BLaER1 (cell line): ENCODE measurements at regions not wholly inside any gene's neighbourhood (a gene's known extent, or its start where the extent isn't known, plus 50 kb on each side); places are given as distances from the start of the nearest gene placed in this dataset.

Experiments used
- H3K27ac ChIP-seq: shearing (Covaris generic); formaldehyde crosslinking; 2 replicates; pipeline ENCODE4 v1.8.1; 2022
- H3K27me3 ChIP-seq: shearing (Covaris generic); formaldehyde crosslinking; 2 replicates; pipeline ENCODE4 v1.8.1; 2022
- H3K36me3 ChIP-seq: shearing (Covaris generic); formaldehyde crosslinking; 2 replicates; pipeline ENCODE4 v1.8.1; 2022
- H3K4me1 ChIP-seq: shearing (Covaris generic); formaldehyde crosslinking; 2 replicates; pipeline ENCODE4 v1.8.1; 2022
- H3K4me2 ChIP-seq: shearing (Covaris generic); formaldehyde crosslinking; 2 replicates; pipeline ENCODE4 v1.8.1; 2022
- H3K4me3 ChIP-seq: shearing (Covaris generic); formaldehyde crosslinking; 2 replicates; pipeline ENCODE4 v1.8.1; 2022
- H3K9ac ChIP-seq: shearing (Covaris generic); formaldehyde crosslinking; 2 replicates; pipeline ENCODE4 v1.8.1; 2022
- H3K9me3 ChIP-seq: shearing (Covaris generic); formaldehyde crosslinking; 2 replicates; pipeline ENCODE4 v1.8.1; 2022
- H4K20me1 ChIP-seq: shearing (Covaris generic); formaldehyde crosslinking; 2 replicates; pipeline ENCODE4 v1.8.1; 2022
- Cebpa-rat ChIP-seq: shearing (Covaris generic); IDR thresholded peaks from 2 replicates; pipeline ENCODE4 v1.8.1; 2022

DNA sequence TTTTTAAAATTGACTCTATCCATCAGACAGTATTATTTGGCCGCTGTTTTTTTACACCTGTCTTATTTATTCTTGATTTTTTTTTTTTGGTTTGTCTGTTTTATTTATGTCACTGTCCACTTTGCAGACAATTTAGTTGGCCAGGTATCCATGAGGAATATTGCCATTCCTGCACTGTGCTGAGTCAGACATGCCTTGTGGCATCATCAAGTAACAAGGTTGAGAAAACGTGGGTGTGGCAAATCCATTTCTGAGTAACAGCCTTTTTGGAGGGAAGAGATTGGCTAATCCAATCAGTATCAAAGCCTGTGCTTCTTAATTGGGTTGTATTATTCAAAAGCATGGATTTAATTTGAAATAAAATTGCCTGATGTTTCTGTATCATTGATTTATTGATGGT lies 463.1 kb downstream of the USP25 start:
- H3K27me3 ChIP-seq = no peaks in the 10 kb centered on the region
- H3K4me2 ChIP-seq = no peak overlapping the region
- peaks cover 25% of the 10 kb centered on the region for H3K4me1 ChIP-seq
- H3K36me3 ChIP-seq = no peaks in the 10 kb centered on the region
- no peak overlapping the region for H3K9ac ChIP-seq
- no peak for TF ChIP-seq Cebpa-rat
- no peaks in the 10 kb centered on the region for H4K20me1 ChIP-seq
- H3K27ac ChIP-seq = no peak overlapping the region
- no peak overlapping the region for H3K4me3 ChIP-seq
- H3K9me3 ChIP-seq = no peaks in the 10 kb centered on the region

DNA sequence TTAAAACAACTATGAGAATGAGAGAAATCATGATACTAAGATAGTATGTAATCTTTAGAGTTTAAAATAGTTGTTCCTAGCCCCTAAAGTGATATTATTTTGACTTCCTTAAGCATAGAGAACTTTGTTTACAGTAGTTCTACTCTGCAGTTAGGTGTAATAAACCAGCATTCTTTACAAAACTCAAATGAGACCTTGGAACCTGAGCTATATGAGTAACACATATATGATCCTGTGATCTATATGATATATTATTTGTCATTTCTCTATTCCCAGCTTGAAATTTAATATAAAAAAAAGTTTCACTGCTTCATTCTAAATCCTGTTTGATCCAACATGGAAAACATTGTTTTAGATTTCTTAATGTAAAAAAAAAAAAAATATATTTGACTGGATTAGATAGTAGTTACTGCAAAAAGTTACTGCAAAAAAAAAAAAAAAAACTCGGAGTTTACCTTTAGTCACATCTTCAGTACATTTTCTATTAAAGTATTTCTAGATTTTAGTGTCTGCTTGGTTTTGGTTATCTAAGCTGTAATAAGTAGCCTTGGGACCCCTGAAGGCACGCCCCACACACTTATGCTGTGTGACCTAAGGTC lies 463.8 kb downstream of the USP25 start:
- no peaks in the 10 kb centered on the region for H3K27me3 ChIP-seq
- TF ChIP-seq Cebpa-rat = no peak
- H3K9ac ChIP-seq = peak overlapping the region; percentile 42; the same call in 1 of the 2 replicates
- H3K4me2 ChIP-seq = peak overlapping the region; percentile 63
- no peaks in the 10 kb centered on the region for H3K36me3 ChIP-seq
- H3K4me3 ChIP-seq = peak overlapping the region; percentile 56; the same call in 1 of the 2 replicates
- H3K4me1 ChIP-seq = peaks cover 25% of the 10 kb centered on the region
- no peaks in the 10 kb centered on the region for H4K20me1 ChIP-seq
- peak overlapping the region; percentile 22; the same call in 1 of the 2 replicates for H3K27ac ChIP-seq
- H3K9me3 ChIP-seq = no peaks in the 10 kb centered on the region

DNA sequence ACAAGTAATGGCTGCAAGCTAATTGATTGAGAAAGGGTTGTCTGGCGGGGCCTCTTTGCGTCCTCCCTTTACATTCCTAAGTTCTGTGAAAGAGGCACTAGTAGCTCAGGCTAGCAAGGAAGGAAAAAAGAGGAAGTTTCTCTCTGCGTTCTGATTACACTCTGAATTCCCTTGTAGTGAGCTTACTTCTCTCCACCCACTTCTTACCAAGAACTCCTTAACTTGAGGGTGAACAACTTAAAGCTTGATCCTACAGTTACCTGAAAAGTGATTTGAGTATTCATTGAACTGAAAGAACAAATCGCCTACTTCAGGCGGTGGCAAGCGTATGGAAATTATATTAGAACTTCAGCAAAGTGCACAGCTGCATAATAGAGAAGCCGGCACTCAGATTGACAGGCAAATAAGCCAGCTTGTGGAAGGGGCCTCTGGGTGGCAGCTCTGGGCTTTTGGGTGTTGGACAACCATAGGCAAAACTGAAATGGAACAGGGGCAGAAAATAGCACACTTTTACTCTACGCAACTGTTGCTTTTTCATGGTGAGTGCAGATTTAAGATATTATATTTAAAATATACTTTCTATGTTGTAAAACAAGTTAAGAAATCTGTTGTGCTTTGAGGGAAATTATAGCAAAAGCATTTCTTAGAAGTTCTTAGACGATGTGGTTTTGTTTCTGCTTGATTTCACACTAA lies 464.5 kb downstream of the USP25 start:
- H3K4me3 ChIP-seq = peak overlapping the region; percentile 56

DNA sequence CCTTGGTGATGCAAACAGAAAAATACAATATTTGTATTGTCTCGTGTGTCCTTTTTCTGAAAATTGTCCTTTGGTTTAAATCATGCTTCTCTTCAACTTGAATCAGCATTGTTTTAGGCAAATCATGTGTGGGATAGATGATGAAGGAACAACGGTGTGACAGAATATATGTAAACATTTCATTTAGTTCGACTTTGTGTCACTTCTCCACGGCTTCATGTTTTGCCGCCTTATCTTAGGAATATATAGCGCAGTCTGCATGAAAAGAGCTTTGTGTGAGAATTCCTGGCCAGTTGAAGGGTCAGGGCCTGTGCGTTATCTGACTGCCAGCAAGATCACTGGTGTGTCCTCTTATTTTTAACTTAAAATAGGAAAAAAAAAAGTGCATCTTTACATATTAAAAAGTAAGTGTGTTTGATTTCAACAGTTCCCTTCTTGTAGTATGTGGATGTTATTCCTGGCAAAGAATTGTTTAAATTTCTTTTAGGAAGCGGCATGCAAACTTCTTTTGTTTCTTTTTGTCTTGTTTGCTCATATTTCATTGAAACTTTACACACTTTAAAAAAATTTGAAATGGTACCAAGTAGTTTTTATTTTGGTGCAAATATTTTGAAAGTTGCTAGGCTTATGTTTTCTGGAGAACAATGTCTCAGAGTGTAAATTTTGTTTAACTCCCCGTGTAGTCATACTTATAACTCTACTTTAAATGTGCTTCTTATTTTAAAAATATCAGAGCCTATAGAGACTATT lies 465.2 kb downstream of the USP25 start:
- no peaks in the 10 kb centered on the region for H3K9me3 ChIP-seq
- H3K4me1 ChIP-seq = peaks cover 25% of the 10 kb centered on the region
- H3K27me3 ChIP-seq = no peaks in the 10 kb centered on the region
- peak overlapping the region; percentile 63 for H3K4me2 ChIP-seq
- H3K27ac ChIP-seq = peak overlapping the region; percentile 1; the same call in 1 of the 2 replicates
- H3K4me3 ChIP-seq = peak overlapping the region; percentile 56
- H3K36me3 ChIP-seq = no peaks in the 10 kb centered on the region
- TF ChIP-seq Cebpa-rat = no peak
- H4K20me1 ChIP-seq = no peaks in the 10 kb centered on the region
- H3K9ac ChIP-seq = peak overlapping the region; percentile 42; the same call in 1 of the 2 replicates

More for the DNA sequence above, 464.5 kb downstream of the USP25 start:
- Histone ChIP-seq H3K27ac (peak overlapping the region; percentile 22; the same call in 1 of the 2 replicates), H3K4me1 (peaks cover 25% of the 10 kb centered on the region), H3K4me2 (peak overlapping the region; percentile 63), H3K27me3 (no peaks in the 10 kb centered on the region), H4K20me1 (no peaks in the 10 kb centered on the region), H3K36me3 (no peaks in the 10 kb centered on the region), H3K9ac (peak overlapping the region; percentile 42; the same call in 1 of the 2 replicates), H3K9me3 (no peaks in the 10 kb centered on the region)
- no peak for TF ChIP-seq Cebpa-rat

DNA sequence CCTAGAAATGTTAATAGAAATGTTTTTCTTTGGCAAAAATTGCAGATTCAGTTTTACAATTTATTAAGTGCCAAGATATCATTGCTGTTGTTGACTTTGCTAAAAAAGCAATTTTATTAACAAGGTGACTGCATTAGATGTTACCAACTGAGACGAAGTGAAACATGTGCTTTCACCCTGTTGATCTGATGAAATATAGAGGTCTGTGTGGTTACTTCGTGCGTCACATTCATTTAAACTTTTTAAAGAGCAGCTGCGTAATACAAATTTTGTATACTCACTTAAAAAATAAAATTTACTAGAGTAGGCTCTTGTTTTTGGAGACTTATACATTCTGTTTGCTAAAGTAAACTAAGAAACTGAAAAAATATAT lies 465.7 kb downstream of the USP25 start:
- no peak for TF ChIP-seq Cebpa-rat
- Histone ChIP-seq H3K36me3 (no peaks in the 10 kb centered on the region), H3K4me2 (peak overlapping the region; percentile 63), H3K27ac (peak overlapping the region; percentile 1; the same call in 1 of the 2 replicates), H3K9ac (peak overlapping the region; percentile 35; the same call in 1 of the 2 replicates), H4K20me1 (no peaks in the 10 kb centered on the region), H3K27me3 (no peaks in the 10 kb centered on the region), H3K4me3 (peak overlapping the region; percentile 37; the same call in 1 of the 2 replicates), H3K9me3 (no peaks in the 10 kb centered on the region), H3K4me1 (peaks cover 25% of the 10 kb centered on the region)

DNA sequence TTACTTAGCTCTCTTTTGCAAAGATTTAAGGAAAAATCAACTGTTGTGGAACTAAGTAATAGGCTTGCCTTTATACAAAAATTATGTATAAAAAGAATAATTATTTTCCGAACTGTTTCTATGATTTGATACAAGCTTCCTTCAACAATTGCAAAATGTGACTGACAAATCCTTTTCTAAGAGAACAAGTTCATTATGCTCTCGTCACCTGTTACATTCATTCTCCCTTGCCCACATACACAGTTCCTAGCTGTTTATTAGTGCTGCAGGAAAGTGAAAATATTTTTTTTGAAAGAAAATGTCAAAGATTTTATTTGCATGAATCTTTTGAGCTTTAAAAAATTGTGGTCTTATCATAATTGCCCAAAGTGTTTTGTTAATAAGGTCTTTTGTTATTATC lies 466.2 kb downstream of the USP25 start:
- Histone ChIP-seq H3K27me3 (no peaks in the 10 kb centered on the region), H3K27ac (peak overlapping the region; percentile 1; the same call in 1 of the 2 replicates), H3K36me3 (no peaks in the 10 kb centered on the region), H3K9ac (peak overlapping the region; percentile 35; the same call in 1 of the 2 replicates), H3K4me3 (peak overlapping the region; percentile 37; the same call in 1 of the 2 replicates), H3K9me3 (no peaks in the 10 kb centered on the region), H3K4me2 (peak overlapping the region; percentile 63), H4K20me1 (no peaks in the 10 kb centered on the region), H3K4me1 (peaks cover 25% of the 10 kb centered on the region)
- no peak for TF ChIP-seq Cebpa-rat

DNA sequence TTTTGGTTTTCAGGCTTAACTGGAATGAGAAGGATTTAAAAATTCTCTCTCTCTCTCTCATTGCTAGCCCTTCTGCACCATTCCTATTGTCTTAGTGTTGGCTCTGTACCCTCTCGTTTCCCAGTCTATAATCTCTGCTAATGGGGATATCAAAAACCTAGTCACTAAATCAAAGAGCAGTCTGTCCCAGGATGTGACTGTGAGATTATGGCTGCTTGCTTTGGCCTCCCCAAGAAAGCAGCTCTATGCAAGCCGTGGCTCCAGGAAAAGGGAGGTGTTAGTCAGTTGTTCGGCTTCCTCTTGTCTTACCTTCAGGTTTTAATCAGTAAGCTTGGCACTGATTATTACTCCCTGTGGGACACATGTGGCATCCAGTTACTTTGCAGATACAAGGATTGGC lies 468.8 kb downstream of the USP25 start:
- H3K9ac ChIP-seq = no peak overlapping the region
- no peaks in the 10 kb centered on the region for H4K20me1 ChIP-seq
- peaks cover 25% of the 10 kb centered on the region for H3K4me1 ChIP-seq
- TF ChIP-seq Cebpa-rat = no peak
- H3K4me2 ChIP-seq = no peak overlapping the region
- no peak overlapping the region for H3K4me3 ChIP-seq
- no peaks in the 10 kb centered on the region for H3K9me3 ChIP-seq
- no peaks in the 10 kb centered on the region for H3K27me3 ChIP-seq
- no peak overlapping the region for H3K27ac ChIP-seq
- H3K36me3 ChIP-seq = no peaks in the 10 kb centered on the region

DNA sequence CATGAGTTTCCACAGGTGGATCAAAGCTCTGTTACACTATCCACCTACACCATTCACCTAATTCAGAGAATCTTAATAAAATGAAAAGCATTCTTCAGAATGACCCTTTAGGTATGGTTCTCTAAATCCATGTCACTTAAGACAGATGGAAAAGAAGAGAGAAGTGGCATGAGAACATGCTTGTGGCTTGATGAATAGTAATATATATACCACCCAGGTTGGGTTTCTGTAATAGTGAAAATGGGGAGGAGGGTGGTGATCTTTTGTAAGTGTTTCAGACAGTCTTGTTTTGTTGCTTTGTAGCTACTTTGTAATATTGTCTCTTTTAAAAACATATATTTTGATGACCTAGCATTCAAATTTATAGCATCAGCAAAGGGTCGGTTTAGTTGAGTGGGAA lies 469.8 kb downstream of the USP25 start:
- Histone ChIP-seq H3K9me3 (no peaks in the 10 kb centered on the region), H3K4me3 (no peak overlapping the region), H3K4me1 (peaks cover 19% of the 10 kb centered on the region), H3K27me3 (no peaks in the 10 kb centered on the region), H3K9ac (no peak overlapping the region), H3K36me3 (no peaks in the 10 kb centered on the region), H4K20me1 (no peaks in the 10 kb centered on the region), H3K4me2 (no peak overlapping the region), H3K27ac (no peak overlapping the region)
- no peak for TF ChIP-seq Cebpa-rat

DNA sequence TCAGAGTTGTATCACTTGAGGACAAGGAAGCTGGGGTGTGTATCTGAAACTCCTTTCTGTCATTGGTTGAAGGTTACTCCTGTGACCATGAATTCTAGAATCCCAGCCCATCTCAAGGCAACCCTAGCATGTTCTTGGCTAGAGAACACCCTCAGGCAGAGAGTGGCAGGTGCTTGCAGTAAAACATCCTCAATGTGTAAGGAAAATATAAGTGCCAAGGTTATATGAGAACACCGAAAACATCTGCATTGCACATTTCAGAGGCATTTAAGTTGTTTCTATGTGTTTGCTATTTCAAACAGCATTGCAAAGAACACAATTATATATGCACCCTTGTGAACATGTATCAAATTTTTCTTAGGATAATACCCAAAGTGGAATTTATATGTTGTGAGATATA lies 471.9 kb downstream of the USP25 start:
- Histone ChIP-seq H3K4me2 (no peak overlapping the region), H3K27me3 (no peaks in the 10 kb centered on the region), H4K20me1 (no peaks in the 10 kb centered on the region), H3K4me1 (peaks cover 2% of the 10 kb centered on the region), H3K4me3 (no peak overlapping the region), H3K9ac (no peak overlapping the region), H3K36me3 (no peaks in the 10 kb centered on the region), H3K27ac (no peak overlapping the region), H3K9me3 (no peaks in the 10 kb centered on the region)
- no peak for TF ChIP-seq Cebpa-rat

DNA sequence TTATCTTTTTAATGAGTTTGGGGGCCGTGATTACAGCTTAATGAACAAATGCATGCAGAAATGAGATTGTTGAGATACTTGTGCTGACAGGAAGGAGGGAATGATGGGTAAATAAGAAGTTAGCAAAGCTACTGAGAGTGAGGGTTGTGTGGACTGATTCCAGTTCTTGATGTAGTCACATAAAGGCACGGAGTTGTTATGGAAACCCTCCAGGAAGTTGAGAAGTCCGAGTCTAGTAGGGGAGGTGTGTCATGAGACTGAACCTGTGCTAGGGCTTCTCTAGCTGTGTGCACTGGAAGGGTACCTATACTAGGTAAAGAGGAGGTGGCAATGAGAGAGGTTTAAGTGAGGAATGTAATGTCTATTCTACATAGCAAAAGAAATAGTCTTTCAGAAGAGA lies 475.7 kb downstream of the USP25 start:
- H3K4me1 ChIP-seq = no peaks in the 10 kb centered on the region
- H3K4me3 ChIP-seq = no peak overlapping the region
- H3K4me2 ChIP-seq = no peak overlapping the region
- H4K20me1 ChIP-seq = no peaks in the 10 kb centered on the region
- H3K9ac ChIP-seq = no peak overlapping the region
- H3K27ac ChIP-seq = no peak overlapping the region
- TF ChIP-seq Cebpa-rat = no peak
- H3K27me3 ChIP-seq = no peaks in the 10 kb centered on the region
- no peaks in the 10 kb centered on the region for H3K9me3 ChIP-seq
- H3K36me3 ChIP-seq = no peaks in the 10 kb centered on the region
